HEK293T (cell line): ENCODE measurements at regions not wholly inside any gene's neighbourhood (a gene's known extent, or its start where the extent isn't known, plus 50 kb on each side); places are given as distances from the start of the nearest gene placed in this dataset.

Source experiments
- CTCF ChIA-PET: fragments of 350-600 bp; formaldehyde crosslinking; extraction: SDS; loops from one replicate; lab custom pipeline; 2021; ENCODE audit warnings: antibody characterized with exemption, inconsistent platforms; lab: Yijun Ruan, JAX
- POLR2A ChIA-PET: fragments of 350-600 bp; formaldehyde crosslinking; extraction: SDS; loops from one replicate; lab custom pipeline; 2020; ENCODE audit warnings: antibody characterized with exemption, inconsistent platforms; lab: Yijun Ruan, JAX
- DNase-seq: peaks from one replicate; pipeline ENCODE4 v3.0.0; 2012; ENCODE audit warnings: mixed read lengths; ENCODE audit errors: extremely low spot score
- ARNT ChIP-seq: fragments of 450-650 bp; IDR thresholded peaks from 2 replicates; pipeline ENCODE4 v1.6.1; 2017; ENCODE audit warnings: mild to moderate bottlenecking
- BHLHE40 ChIP-seq: fragments of 450-650 bp; IDR thresholded peaks from 2 replicates; pipeline ENCODE4 v1.6.1; 2016; ENCODE audit warnings: mild to moderate bottlenecking, moderate library complexity, borderline replicate concordance
- CTBP1 ChIP-seq: fragments of 450-650 bp; IDR thresholded peaks from 2 replicates; pipeline ENCODE4 v1.6.1; 2016; ENCODE audit warnings: borderline replicate concordance
- ELF4 ChIP-seq: fragments of 450-650 bp; IDR thresholded peaks from 2 replicates; pipeline ENCODE4 v1.6.1; 2017; ENCODE audit warnings: antibody characterized with exemption
- FOXA1 ChIP-seq: fragments of 450-650 bp; IDR thresholded peaks from 2 replicates; pipeline ENCODE4 v1.6.1; 2016; ENCODE audit warnings: mild to moderate bottlenecking
- FOXK2 ChIP-seq: fragments of 450-650 bp; IDR thresholded peaks from 2 replicates; pipeline ENCODE4 v1.6.1; 2016; ENCODE audit warnings: mild to moderate bottlenecking
- FOXM1 ChIP-seq: fragments of 450-650 bp; IDR thresholded peaks from 2 replicates; pipeline ENCODE4 v1.6.1; 2017; ENCODE audit warnings: mild to moderate bottlenecking, borderline replicate concordance
- HDGF ChIP-seq: fragments of 450-650 bp; IDR thresholded peaks from 2 replicates; pipeline ENCODE4 v1.6.1; 2017; ENCODE audit warnings: antibody characterized with exemption, borderline replicate concordance
- L3MBTL2 ChIP-seq: fragments of 450-650 bp; conservative IDR thresholded peaks from 2 replicates; pipeline ENCODE4 v1.6.1; 2016; ENCODE audit warnings: mild to moderate bottlenecking
- LEF1 ChIP-seq: fragments of 450-650 bp; IDR thresholded peaks from 2 replicates; pipeline ENCODE4 v1.6.1; 2017; ENCODE audit warnings: mild to moderate bottlenecking, borderline replicate concordance
- NFRKB ChIP-seq: fragments of 450-650 bp; IDR thresholded peaks from 2 replicates; pipeline ENCODE4 v1.6.1; 2016; ENCODE audit warnings: mild to moderate bottlenecking, moderate library complexity
- PKNOX1 ChIP-seq: fragments of 450-650 bp; IDR thresholded peaks from 2 replicates; pipeline ENCODE4 v1.6.1; 2016
- SP1 ChIP-seq: fragments of 450-650 bp; IDR thresholded peaks from 2 replicates; pipeline ENCODE4 v1.6.1; 2017
- SUZ12 ChIP-seq: fragments of 450-650 bp; IDR thresholded peaks from 2 replicates; pipeline ENCODE4 v1.6.1; 2016; ENCODE audit warnings: mild to moderate bottlenecking
- TARDBP ChIP-seq: fragments of 450-650 bp; IDR thresholded peaks from 2 replicates; pipeline ENCODE4 v1.6.1; 2016
- ZNF384 ChIP-seq: fragments of 450-650 bp; IDR thresholded peaks from 2 replicates; pipeline ENCODE4 v1.6.1; 2016

GRCh38 chr2:36302911-36303310, 52.7 kb upstream of the CRIM1 start:
- DNase-seq = no peak
- POLR2A ChIA-PET = no interaction called here
- TF ChIP-seq L3MBTL2 = no peak
- no peak for TF ChIP-seq SP1
- no peak for TF ChIP-seq ELF4
- no peak for TF ChIP-seq LEF1
- no peak for TF ChIP-seq HDGF
- TF ChIP-seq ARNT = no peak
- no peak for TF ChIP-seq SUZ12
- no peak for TF ChIP-seq ZNF384
- TF ChIP-seq PKNOX1 = no peak
- TF ChIP-seq FOXM1 = no peak
- TF ChIP-seq FOXA1 = no peak
- CTCF ChIA-PET = no interaction called here

GRCh38 chr2:36301843-36302242, 53.7 kb upstream of the CRIM1 start:
- DNase-seq = no peak
- ChIA-PET CTCF (no interaction called here), POLR2A (no interaction called here)
- TF ChIP-seq ELF4 = no peak
- TF ChIP-seq NFRKB = no peak
- TF ChIP-seq ARNT = no peak
- no peak for TF ChIP-seq SP1
- no peak for TF ChIP-seq LEF1
- no peak for TF ChIP-seq CTBP1
- no peak for TF ChIP-seq ZNF384

- no peak for DNase-seq
- POLR2A ChIA-PET = no interaction called here
- TF ChIP-seq LEF1 (no peak), SP1 (no peak), BHLHE40 (no peak), ELF4 (no peak), ARNT (no peak), CTBP1 (no peak), FOXM1 (no peak), FOXK2 (no peak), FOXA1 (no peak), HDGF (no peak), L3MBTL2 (no peak), TARDBP (no peak)
- CTCF ChIA-PET = no interaction called here
Observed at GRCh38 chr2:36300697-36301096, 54.9 kb upstream of the CRIM1 start.

- no peak for TF ChIP-seq SUZ12
- TF ChIP-seq NFRKB = no peak
- TF ChIP-seq L3MBTL2 = no peak
- TF ChIP-seq ELF4 = no peak
- TF ChIP-seq TARDBP = no peak
- TF ChIP-seq HDGF = no peak
- no peak for TF ChIP-seq BHLHE40
- no peak for TF ChIP-seq ARNT
- TF ChIP-seq SP1 = no peak
- no peak for TF ChIP-seq FOXM1
- ChIA-PET POLR2A (no interaction called here), CTCF (no interaction called here)
- no peak for DNase-seq
Observed at GRCh38 chr2:36296798-36297197, 58.8 kb upstream of the CRIM1 start.

- TF ChIP-seq FOXK2 (no peak), ELF4 (no peak), BHLHE40 (no peak), NFRKB (no peak), L3MBTL2 (no peak), FOXM1 (no peak), HDGF (no peak), LEF1 (no peak), PKNOX1 (no peak), FOXA1 (no peak), CTBP1 (no peak), SP1 (no peak), SUZ12 (no peak), ZNF384 (no peak), TARDBP (no peak), ARNT (no peak)
- POLR2A ChIA-PET = no interaction called here
- DNase-seq = no peak
- CTCF ChIA-PET = no interaction called here
Observed at GRCh38 chr2:36294316-36294721, 61.3 kb upstream of the CRIM1 start.

- ChIA-PET CTCF (no interaction called here), POLR2A (no interaction called here)
- DNase-seq = no peak
- TF ChIP-seq BHLHE40 = no peak
- no peak for TF ChIP-seq NFRKB
- TF ChIP-seq ZNF384 = no peak
- TF ChIP-seq LEF1 = no peak
Observed at GRCh38 chr2:36290306-36290856, 65.2 kb upstream of the CRIM1 start.

GRCh38 chr2:36289731-36290130, 65.8 kb upstream of the CRIM1 start:
- no peak for DNase-seq
- ChIA-PET CTCF (no interaction called here), POLR2A (no interaction called here)
- TF ChIP-seq ZNF384 (no peak), FOXA1 (no peak)
